ENCODE measurements at regions not wholly inside any gene's neighbourhood (a gene's known extent, or its start where the extent isn't known, plus 50 kb on each side); places are given as distances from the start of the nearest gene placed in this dataset.

DNA sequence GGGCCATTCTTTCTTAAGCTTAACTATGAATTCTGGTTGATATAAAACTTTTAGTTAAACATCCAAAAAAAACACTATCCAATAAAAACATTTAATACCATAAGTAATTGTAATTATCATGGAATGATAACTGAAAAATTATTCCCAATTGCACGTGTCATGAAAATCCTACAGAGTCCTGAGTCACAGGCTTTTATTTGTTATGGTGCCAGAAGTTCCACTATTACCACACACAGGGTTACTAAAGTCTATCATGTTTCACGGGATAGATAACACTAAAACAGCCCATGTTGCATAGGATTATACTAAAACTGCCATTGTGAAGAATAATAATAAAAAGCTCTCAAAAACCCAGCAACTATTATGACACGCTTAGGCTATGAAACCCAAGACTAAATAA, 1381.8 kb downstream of the EFNA5 start:
- TF ChIP-seq, protein P1, sequence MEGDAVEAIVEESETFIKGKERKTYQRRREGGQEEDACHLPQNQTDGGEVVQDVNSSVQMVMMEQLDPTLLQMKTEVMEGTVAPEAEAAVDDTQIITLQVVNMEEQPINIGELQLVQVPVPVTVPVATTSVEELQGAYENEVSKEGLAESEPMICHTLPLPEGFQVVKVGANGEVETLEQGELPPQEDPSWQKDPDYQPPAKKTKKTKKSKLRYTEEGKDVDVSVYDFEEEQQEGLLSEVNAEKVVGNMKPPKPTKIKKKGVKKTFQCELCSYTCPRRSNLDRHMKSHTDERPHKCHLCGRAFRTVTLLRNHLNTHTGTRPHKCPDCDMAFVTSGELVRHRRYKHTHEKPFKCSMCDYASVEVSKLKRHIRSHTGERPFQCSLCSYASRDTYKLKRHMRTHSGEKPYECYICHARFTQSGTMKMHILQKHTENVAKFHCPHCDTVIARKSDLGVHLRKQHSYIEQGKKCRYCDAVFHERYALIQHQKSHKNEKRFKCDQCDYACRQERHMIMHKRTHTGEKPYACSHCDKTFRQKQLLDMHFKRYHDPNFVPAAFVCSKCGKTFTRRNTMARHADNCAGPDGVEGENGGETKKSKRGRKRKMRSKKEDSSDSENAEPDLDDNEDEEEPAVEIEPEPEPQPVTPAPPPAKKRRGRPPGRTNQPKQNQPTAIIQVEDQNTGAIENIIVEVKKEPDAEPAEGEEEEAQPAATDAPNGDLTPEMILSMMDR (IDR thresholded peaks at IDR 0.05): no peak
- TF ChIP-seq POLR2A (IDR thresholded peaks at IDR 0.05) (no peak), POLR2AphosphoS5 (IDR thresholded peaks at IDR 0.05) (no peak)

All from stomach (tissue), 4 donors.